ENCODE measurements at regions not wholly inside any gene's neighbourhood (a gene's known extent, or its start where the extent isn't known, plus 50 kb on each side); places are given as distances from the start of the nearest gene placed in this dataset.

DNA sequence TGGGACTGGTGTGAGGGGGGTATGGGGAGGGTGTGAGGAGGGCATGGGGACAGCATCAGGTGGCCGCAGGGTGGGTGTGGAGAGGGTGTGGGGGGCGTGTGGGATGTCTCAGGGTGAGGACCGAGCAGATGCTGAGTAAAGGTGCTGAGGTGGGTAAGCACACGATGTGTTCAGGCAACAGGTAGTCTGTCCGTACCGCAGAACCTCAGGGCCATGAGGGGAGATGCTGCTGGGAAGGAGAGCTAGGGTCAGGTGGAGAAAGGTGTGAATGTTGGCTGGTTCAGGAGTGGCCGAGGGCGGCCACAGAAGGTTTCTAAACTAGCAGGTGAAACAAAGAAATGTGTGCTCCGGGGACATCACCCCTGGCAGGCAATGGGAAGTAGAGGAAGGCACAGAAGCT lies 80.0 kb upstream of the CDH5 start:
- Mint-ChIP-seq H3K9me3 (ENCODE audit: low read depth) (peaks cover 5% of the 10 kb centered on the region), H3K27ac (ENCODE audit: unreplicated experiment) (no peak overlapping the region), H3K27me3 (ENCODE audit: low read depth) (no peaks in the 10 kb centered on the region), H3K4me1 (ENCODE audit: low read depth) (no peaks in the 10 kb centered on the region), H3K36me3 (ENCODE audit: low read depth) (no peaks in the 10 kb centered on the region), H3K4me3 (ENCODE audit: unreplicated experiment) (no peak overlapping the region)
- no peak for DNase-seq (ENCODE audit: low spot score)
- TF ChIP-seq, protein P1, sequence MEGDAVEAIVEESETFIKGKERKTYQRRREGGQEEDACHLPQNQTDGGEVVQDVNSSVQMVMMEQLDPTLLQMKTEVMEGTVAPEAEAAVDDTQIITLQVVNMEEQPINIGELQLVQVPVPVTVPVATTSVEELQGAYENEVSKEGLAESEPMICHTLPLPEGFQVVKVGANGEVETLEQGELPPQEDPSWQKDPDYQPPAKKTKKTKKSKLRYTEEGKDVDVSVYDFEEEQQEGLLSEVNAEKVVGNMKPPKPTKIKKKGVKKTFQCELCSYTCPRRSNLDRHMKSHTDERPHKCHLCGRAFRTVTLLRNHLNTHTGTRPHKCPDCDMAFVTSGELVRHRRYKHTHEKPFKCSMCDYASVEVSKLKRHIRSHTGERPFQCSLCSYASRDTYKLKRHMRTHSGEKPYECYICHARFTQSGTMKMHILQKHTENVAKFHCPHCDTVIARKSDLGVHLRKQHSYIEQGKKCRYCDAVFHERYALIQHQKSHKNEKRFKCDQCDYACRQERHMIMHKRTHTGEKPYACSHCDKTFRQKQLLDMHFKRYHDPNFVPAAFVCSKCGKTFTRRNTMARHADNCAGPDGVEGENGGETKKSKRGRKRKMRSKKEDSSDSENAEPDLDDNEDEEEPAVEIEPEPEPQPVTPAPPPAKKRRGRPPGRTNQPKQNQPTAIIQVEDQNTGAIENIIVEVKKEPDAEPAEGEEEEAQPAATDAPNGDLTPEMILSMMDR (IDR thresholded peaks at IDR 0.05) = no peak

DNA sequence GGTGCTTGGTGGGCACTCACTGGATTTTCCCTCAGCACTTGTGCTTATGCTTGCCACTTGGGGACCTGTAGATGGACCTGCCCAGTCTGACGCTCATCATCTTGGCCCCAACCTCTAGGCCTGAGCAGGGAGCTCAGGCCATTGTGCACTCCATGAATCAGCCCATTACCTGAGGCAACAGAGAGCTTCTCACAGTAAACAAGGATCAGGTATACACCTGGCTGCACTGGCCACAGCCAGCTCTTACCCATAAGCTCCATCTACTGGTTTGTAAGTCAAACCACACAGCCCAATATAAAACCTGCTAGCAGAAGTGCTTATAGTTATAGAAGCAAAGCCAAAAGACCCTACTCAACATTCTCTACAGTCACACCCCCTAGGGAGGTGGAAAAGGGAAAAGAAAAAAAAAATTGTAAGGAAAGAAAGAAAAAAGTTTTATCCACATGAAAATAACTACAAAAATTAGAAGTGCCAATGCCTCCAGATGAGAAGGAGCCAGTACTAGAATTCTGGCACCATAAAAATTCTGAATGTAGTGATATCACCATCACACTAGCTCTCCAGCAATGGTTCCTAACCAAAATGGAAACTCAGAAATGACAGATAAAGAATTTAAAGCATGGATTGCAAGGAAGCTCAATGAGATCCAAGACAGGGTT lies 87.8 kb upstream of the CDH5 start:
- H3K27ac Mint-ChIP-seq (ENCODE audit: unreplicated experiment) = no peak overlapping the region
- no peak overlapping the region for H3K4me3 Mint-ChIP-seq (ENCODE audit: unreplicated experiment)
- peaks cover 19% of the 10 kb centered on the region for H3K4me1 Mint-ChIP-seq (ENCODE audit: low read depth)
- peaks cover 18% of the 10 kb centered on the region for H3K9me3 Mint-ChIP-seq (ENCODE audit: low read depth)
- peaks cover 3% of the 10 kb centered on the region for H3K36me3 Mint-ChIP-seq (ENCODE audit: low read depth)
- DNase-seq (ENCODE audit: low spot score) = no peak
- TF ChIP-seq, protein P1 (IDR thresholded peaks at IDR 0.05) = no peak
- H3K27me3 Mint-ChIP-seq (ENCODE audit: low read depth) = no peaks in the 10 kb centered on the region

DNA sequence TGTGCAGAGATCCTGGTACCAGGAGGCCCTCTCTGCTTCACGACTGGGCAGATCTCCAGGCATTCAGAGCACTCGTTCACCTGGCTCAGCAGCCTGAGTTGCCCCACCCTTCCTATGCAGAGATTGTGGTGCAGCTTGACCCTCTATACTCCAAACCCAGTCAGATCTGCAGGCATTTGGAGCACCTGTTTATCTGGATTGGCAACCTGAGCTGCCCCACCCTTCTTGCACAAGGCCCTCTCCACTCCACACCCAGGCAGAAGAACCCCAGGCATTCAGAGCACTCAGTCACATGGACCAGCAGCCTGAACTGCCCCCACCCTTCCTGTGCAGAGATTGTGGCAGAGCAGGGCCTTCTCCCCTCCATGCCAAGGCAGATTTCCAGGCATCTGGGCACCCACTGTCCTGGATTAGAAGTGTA lies 88.4 kb upstream of the CDH5 start:
- TF ChIP-seq, protein P1 (IDR thresholded peaks at IDR 0.05) = no peak
- Mint-ChIP-seq H3K9me3 (ENCODE audit: low read depth) (peaks cover 18% of the 10 kb centered on the region), H3K27me3 (ENCODE audit: low read depth) (no peaks in the 10 kb centered on the region), H3K4me1 (ENCODE audit: low read depth) (peaks cover 25% of the 10 kb centered on the region), H3K36me3 (ENCODE audit: low read depth) (peaks cover 3% of the 10 kb centered on the region), H3K4me3 (ENCODE audit: unreplicated experiment) (no peak overlapping the region), H3K27ac (ENCODE audit: unreplicated experiment) (no peak overlapping the region)
- no peak for DNase-seq (ENCODE audit: low spot score)

DNA sequence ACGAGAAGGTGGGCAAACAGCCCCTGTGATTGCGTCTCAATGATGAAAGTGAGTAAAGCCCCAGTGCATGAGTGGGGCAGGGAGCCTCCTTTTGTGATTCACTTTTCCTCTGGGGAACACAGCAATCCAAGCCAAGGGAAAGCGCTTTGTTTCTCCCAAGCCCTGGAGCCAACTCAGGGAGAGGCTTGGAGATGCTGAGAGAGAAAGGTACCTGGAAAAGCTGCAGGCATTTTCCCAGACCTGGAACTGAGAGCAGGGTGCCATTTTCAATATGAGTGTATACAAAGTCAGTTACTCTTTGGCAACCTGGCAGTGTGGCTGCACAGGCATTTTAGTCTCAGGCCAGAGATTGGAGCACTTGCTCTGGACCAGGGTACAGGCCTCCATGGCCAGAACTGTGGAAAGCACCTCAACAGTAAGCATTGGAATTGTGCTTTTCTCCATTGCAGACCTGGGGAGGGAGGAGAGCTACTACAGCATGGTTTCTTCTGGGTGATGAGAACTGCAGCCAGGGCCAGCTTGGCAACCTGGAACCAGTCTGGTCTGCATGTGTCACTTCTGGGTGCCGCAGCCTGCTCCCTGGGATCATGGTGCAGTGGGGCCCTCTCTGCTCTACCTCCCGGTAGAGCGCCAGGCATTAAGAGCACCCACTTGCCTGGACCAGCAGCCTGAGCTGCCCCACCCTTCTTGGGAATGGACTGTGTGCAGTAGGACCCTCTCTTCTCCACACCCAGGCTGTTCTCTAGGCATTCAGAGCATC lies 89.0 kb upstream of the CDH5 start:
- Mint-ChIP-seq H3K9me3 (ENCODE audit: low read depth) (peaks cover 18% of the 10 kb centered on the region), H3K4me1 (ENCODE audit: low read depth) (peaks cover 29% of the 10 kb centered on the region), H3K36me3 (ENCODE audit: low read depth) (peaks cover 3% of the 10 kb centered on the region), H3K27me3 (ENCODE audit: low read depth) (no peaks in the 10 kb centered on the region), H3K27ac (ENCODE audit: unreplicated experiment) (no peak overlapping the region), H3K4me3 (ENCODE audit: unreplicated experiment) (no peak overlapping the region)
- TF ChIP-seq, protein P1 (IDR thresholded peaks at IDR 0.05) = no peak
- DNase-seq (ENCODE audit: low spot score) = no peak

DNA sequence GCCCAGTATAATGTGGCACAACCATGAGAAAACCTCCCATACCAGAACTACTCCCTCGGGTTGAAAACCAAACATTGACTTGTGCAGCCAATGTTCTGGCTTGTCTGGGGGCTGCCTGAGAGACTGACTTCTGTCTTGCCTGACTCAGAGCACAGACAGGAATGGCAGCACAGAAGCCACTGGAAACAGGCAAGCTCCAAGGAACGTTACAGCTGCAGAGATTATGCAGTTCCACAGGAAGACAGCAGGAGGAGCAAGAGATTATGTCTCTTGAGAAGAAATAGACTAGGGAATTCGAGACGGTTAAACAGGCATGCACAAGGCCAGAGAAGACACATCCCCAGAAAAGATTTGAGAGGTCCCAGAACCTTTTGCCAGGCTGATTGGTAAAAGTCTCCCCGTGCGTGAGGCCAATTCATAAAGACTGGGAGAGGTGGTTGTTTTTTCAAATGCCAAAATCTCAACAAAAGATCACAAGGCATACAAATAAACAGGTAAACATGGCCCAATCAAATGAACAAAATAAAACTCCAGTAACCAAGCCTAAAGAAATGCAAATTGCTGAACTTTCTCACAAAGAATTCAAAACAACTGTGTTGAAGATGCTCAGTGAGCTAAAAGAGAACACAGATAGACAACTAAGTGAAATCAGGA lies 90.6 kb upstream of the CDH5 start:
- TF ChIP-seq, protein P1 (IDR thresholded peaks at IDR 0.05) = peak; percentile 82
- H3K9me3 Mint-ChIP-seq (ENCODE audit: low read depth) = peaks cover 13% of the 10 kb centered on the region
- no peak for DNase-seq (ENCODE audit: low spot score)
- no peak overlapping the region for H3K27ac Mint-ChIP-seq (ENCODE audit: unreplicated experiment)
- H3K27me3 Mint-ChIP-seq (ENCODE audit: low read depth) = no peaks in the 10 kb centered on the region
- no peak overlapping the region for H3K4me3 Mint-ChIP-seq (ENCODE audit: unreplicated experiment)
- peaks cover 35% of the 10 kb centered on the region for H3K4me1 Mint-ChIP-seq (ENCODE audit: low read depth)
- H3K36me3 Mint-ChIP-seq (ENCODE audit: low read depth) = peaks cover 3% of the 10 kb centered on the region
